HFFc6 (cell line): ENCODE measurements at regions not wholly inside any gene's neighbourhood (a gene's known extent, or its start where the extent isn't known, plus 50 kb on each side); places are given as distances from the start of the nearest gene placed in this dataset.

ENCODE experiments used
- DNase-seq: peaks from one replicate; pipeline ENCODE4 v3.0.0-alpha.2; 2018
- H3K27ac Mint-ChIP-seq: 2 replicates; pipeline ENCODE4 v1.8.0; 2020; ENCODE audit warnings: mild to moderate bottlenecking, mixed read lengths
- H3K27me3 Mint-ChIP-seq: 2 replicates; pipeline ENCODE4 v1.8.0; 2021; ENCODE audit warnings: mild to moderate bottlenecking, moderate library complexity, mixed read lengths; ENCODE audit not compliant: insufficient read depth
- H3K36me3 Mint-ChIP-seq: 2 replicates; pipeline ENCODE4 v1.8.0; 2021; ENCODE audit warnings: low read depth, mixed read lengths
- H3K4me1 Mint-ChIP-seq: 2 replicates; pipeline ENCODE4 v1.8.0; 2020; ENCODE audit warnings: low read depth, mixed read lengths
- H3K4me3 Mint-ChIP-seq: 2 replicates; pipeline ENCODE4 v1.8.0; 2020; ENCODE audit warnings: mild to moderate bottlenecking, moderate library complexity, mixed read lengths
- H3K9me3 Mint-ChIP-seq: 2 replicates; pipeline ENCODE4 v1.8.0; 2020; ENCODE audit warnings: mild to moderate bottlenecking, mixed read lengths
- TF ChIP-seq, protein P1 (sequence below): fragments of 200-600 bp; sonication (generic); IDR thresholded peaks from 2 replicates; pipeline ENCODE4 v1.5.0; 2021; ENCODE audit warnings: antibody characterized with exemption, mild to moderate bottlenecking

DNA sequence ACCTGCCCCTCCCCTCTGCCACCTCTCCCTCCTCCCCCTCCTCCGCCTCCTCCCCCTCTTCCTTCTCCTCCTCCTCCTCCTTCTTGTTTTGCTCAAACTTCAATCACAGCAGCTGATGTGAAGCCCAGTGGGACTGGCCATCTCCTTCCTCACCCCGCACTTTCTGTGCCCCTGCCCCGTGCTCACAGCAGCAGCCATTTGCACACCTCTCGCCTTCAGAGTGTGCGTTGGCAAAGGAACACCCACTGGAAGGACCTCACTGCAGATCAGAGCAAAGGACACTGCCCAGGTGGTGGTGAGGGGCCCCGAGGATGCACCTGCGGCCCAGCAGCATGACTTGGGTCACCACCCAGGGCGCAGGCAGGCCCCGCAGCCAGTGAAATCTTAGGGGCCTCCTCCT lies 98.8 kb downstream of the SOX1 start:
- TF ChIP-seq, protein P1, sequence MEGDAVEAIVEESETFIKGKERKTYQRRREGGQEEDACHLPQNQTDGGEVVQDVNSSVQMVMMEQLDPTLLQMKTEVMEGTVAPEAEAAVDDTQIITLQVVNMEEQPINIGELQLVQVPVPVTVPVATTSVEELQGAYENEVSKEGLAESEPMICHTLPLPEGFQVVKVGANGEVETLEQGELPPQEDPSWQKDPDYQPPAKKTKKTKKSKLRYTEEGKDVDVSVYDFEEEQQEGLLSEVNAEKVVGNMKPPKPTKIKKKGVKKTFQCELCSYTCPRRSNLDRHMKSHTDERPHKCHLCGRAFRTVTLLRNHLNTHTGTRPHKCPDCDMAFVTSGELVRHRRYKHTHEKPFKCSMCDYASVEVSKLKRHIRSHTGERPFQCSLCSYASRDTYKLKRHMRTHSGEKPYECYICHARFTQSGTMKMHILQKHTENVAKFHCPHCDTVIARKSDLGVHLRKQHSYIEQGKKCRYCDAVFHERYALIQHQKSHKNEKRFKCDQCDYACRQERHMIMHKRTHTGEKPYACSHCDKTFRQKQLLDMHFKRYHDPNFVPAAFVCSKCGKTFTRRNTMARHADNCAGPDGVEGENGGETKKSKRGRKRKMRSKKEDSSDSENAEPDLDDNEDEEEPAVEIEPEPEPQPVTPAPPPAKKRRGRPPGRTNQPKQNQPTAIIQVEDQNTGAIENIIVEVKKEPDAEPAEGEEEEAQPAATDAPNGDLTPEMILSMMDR = no peak
- peaks cover 18% of the 10 kb centered on the region for H3K36me3 Mint-ChIP-seq
- no peaks in the 10 kb centered on the region; the same call in 1 of the 2 replicates for H3K27me3 Mint-ChIP-seq
- H3K9me3 Mint-ChIP-seq = peaks cover 63% of the 10 kb centered on the region
- no peak overlapping the region for H3K27ac Mint-ChIP-seq
- no peak for DNase-seq
- H3K4me3 Mint-ChIP-seq = no peak overlapping the region
- no peaks in the 10 kb centered on the region for H3K4me1 Mint-ChIP-seq

DNA sequence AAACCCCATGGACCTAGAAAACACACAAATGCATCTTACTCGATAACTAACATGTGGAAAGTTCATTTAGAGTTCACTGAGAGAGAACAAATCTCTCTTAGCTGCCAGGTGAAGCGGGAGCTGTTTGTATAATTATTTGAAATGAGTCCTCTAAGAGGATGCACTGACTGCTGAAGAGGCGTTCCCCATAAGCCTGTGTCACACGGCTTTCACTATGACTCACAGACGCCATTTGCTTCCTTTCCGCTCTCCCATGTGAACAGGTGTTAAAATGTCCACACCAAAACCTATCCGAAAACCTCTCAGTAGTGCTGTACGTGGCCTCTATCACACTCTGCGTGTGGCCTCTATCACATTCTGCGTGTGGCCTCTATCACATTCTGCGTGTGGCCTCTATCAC lies 101.8 kb downstream of the SOX1 start:
- H3K27ac Mint-ChIP-seq = no peak overlapping the region
- H3K4me1 Mint-ChIP-seq = no peaks in the 10 kb centered on the region
- no peak overlapping the region for H3K4me3 Mint-ChIP-seq
- H3K9me3 Mint-ChIP-seq = peaks cover 68% of the 10 kb centered on the region
- peaks cover 10% of the 10 kb centered on the region; the same call in 1 of the 2 replicates for H3K36me3 Mint-ChIP-seq
- H3K27me3 Mint-ChIP-seq = peaks cover 2% of the 10 kb centered on the region
- no peak for DNase-seq
- TF ChIP-seq, protein P1 = no peak

DNA sequence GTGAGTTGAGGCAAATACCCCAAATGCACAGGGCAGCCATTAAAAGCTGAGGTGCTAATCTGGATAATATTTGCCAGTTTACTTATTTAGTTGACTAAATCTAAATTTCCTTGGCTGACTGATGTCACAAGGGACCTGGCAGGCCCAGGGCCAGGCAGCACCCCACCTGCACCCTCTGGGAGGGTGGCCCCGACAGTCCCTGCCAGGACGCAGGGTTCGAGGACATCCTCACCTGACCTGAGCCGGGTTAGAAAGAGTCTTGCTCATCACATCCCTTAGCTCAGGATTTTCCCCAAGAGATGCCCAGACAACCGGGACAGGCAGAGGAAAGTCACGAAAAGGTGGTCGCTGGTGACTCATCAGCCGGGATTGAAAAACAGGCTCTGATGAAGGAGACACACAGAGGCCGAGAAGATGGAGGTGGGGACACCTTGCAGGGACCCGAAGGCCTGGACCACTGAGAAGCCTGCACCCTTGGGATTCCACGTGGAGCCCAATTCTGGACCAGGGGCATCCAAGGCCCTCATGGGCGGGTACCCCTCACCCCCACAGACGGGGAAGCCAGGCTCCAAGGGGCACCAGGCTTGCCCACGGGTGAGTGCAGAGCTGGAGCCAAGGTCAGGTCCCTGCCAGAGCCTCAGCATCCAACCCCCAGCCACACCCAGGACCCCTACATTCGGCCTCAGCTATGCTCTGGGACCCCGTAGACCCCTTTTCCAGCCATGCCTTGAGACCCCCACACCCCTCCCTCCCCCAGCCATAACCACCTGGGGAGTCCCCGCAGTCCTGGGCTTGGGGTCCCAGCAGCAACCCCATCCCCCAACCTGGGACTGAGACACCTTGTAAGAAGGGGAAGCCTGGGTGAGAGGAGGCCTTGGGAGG lies 103.2 kb downstream of the SOX1 start:
- H3K27me3 Mint-ChIP-seq = peaks cover 2% of the 10 kb centered on the region
- no peaks in the 10 kb centered on the region for H3K4me1 Mint-ChIP-seq
- no peak for DNase-seq
- H3K9me3 Mint-ChIP-seq = peaks cover 71% of the 10 kb centered on the region
- TF ChIP-seq, protein P1 = no peak
- H3K27ac Mint-ChIP-seq = no peak overlapping the region
- H3K36me3 Mint-ChIP-seq = peaks cover 9% of the 10 kb centered on the region
- H3K4me3 Mint-ChIP-seq = no peak overlapping the region

DNA sequence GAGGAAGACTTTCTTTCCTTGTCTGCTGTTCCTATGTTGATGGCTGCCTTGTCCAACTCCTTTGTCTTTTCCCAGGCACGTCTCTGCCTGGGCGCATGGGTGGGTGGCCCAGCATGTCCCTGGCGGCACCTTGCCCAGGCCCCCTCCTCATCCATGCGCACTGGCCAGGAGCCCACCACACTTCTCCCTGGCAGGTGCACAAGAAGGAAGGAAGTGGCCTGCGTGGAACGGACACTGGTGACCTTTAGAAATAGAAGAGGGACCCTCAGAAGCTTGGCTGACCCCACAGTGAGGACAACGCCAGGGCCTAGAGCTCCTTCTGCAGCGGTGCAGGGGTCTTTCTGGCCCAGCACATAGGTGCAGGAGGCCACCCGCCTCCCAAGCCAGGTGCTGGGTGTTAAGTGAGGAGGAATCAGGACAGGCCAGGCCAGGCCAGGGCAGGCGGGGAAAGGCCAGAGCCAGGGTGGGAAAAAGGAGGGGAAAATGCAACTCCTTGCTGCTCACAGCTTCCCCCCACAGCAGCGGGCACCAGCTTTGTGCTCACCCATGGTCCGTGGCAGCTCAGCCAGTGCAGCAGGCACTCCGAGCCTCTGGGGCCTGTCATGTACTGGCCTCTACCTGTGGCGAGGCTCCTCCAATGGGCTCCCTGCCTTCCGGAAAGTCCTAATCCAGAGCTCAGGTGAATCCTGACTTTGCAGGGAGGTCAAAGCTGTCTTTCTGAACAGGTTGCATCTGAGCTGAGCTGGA lies 104.0 kb downstream of the SOX1 start:
- TF ChIP-seq, protein P1 = no peak
- no peak overlapping the region for H3K4me3 Mint-ChIP-seq
- peaks cover 9% of the 10 kb centered on the region for H3K36me3 Mint-ChIP-seq
- no peaks in the 10 kb centered on the region for H3K4me1 Mint-ChIP-seq
- no peak overlapping the region for H3K27ac Mint-ChIP-seq
- peaks cover 2% of the 10 kb centered on the region for H3K27me3 Mint-ChIP-seq
- peaks cover 71% of the 10 kb centered on the region for H3K9me3 Mint-ChIP-seq
- no peak for DNase-seq

DNA sequence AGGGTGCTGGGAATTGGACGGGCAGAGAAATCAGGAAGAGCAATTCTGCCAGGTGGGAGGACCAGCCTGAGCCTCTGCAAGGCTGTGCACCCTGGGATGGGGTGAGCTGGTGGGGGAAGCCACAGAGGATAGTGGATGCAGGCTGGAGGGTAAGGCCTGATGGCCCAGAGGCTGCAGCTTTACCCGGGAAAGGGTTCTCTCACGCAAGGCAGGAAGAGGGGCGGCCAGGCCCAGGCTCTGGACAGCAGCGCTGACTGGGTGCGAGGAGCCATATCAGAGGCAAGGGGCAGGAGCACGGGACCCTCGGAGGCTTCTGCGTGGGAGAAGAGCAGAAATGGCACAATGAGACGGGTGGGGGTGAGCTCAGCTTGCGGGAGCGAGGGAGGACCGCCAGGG lies 104.6 kb downstream of the SOX1 start:
- Mint-ChIP-seq H3K27me3 (peaks cover 2% of the 10 kb centered on the region), H3K27ac (no peak overlapping the region), H3K36me3 (peaks cover 9% of the 10 kb centered on the region), H3K9me3 (peaks cover 67% of the 10 kb centered on the region), H3K4me3 (no peak overlapping the region), H3K4me1 (no peaks in the 10 kb centered on the region)
- TF ChIP-seq, protein P1 = no peak
- no peak for DNase-seq
